HCT116 (cell line): ENCODE measurements at regions not wholly inside any gene's neighbourhood (a gene's known extent, or its start where the extent isn't known, plus 50 kb on each side); places are given as distances from the start of the nearest gene placed in this dataset.

Source experiments
- ATAC-seq: fragments of 200-7000 bp; cut with Tn5 transposase; 2 replicates; pipeline ENCODE4 v1.9.1; 2020; ENCODE audit warnings: mild to moderate bottlenecking, moderate library complexity
- BruUV-seq: library from RNA; stranded (reverse); fragments of 400-500 nt; replicated peaks from 2 replicates; lab custom pipeline; 2021; lab: Mats Ljungman, UMichigan
- CTCF ChIA-PET: fragments of 300-600 bp; sonication (Branson Sonifier 250); formaldehyde crosslinking; loops from one replicate; lab custom pipeline; 2021; ENCODE audit warnings: antibody characterized with exemption; lab: Charles Lee
- POLR2A ChIA-PET: fragments of 300-600, 350-600 bp; sonication (Branson Sonifier 250); formaldehyde crosslinking; loops from one replicate; lab custom pipeline; 2021; ENCODE audit warnings: antibody characterized with exemption; lab: Charles Lee
- RAD21 ChIA-PET, 2 experiments: fragments of 300-600 bp; sonication (Branson Sonifier 250); formaldehyde crosslinking; loops; one replicate each; lab custom pipeline; 2023; ENCODE audit warnings: low total read pairs in 2 of 2; ENCODE audit not compliant: uncharacterized antibody in 2 of 2, unreplicated experiment in 2 of 2, low non-redundant PET in 1 of 2; lab: Charles Lee
- DNase-seq: peaks from one replicate; pipeline ENCODE4 v3.0.0-alpha.2; 2010; ENCODE audit warnings: low read depth, low spot score
- H2AFZ ChIP-seq: fragments of 200-600 bp; shearing (Covaris generic), sonication (generic); 2 replicates; pipeline ENCODE4 v1.6.1; 2017; ENCODE audit warnings: low read depth, mixed run types, mixed read lengths, antibody characterized with exemption, low read length; ENCODE audit not compliant: poor library complexity, severe bottlenecking
- H3K27ac ChIP-seq: 2 replicates; pipeline ENCODE4 v1.5.1; 2012; ENCODE audit warnings: low read depth, low read length
- H3K27me3 ChIP-seq: fragments of 200-600 bp; sonication (generic); 2 replicates; pipeline ENCODE4 v1.6.1; 2016; ENCODE audit warnings: mixed run types, low read length, mixed read lengths; ENCODE audit not compliant: insufficient read depth
- H3K36me3 ChIP-seq, 2 experiments: fragments of 200-500 bp in 1 of 2; fragments of 200-600 bp in 1 of 2; sonication (Bioruptor generic) in 1 of 2; sonication (generic) in 1 of 2; 2 replicates each; pipeline versions ENCODE4 v1.5.1 to v1.6.1; 2014 to 2016; ENCODE audit warnings: low read length in 2 of 2, inconsistent platforms in 1 of 2, mixed read lengths in 1 of 2, mixed run types in 1 of 2; ENCODE audit not compliant: insufficient read depth in 2 of 2, control insufficient read depth in 1 of 2
- H3K4me1 ChIP-seq, 2 experiments: fragments of 200-600 bp in 1 of 2; sonication (generic) in 1 of 2; 2 replicates each; pipeline versions ENCODE4 v1.5.1 to v1.6.1; 2012 to 2017; ENCODE audit warnings: low read length in 2 of 2, inconsistent platforms in 1 of 2, mild to moderate bottlenecking in 1 of 2, mixed read lengths in 1 of 2, mixed run types in 1 of 2, moderate library complexity in 1 of 2; ENCODE audit not compliant: insufficient read depth in 2 of 2, control insufficient read depth in 1 of 2
- H3K4me2 ChIP-seq: fragments of 200-600 bp; sonication (generic); 2 replicates; pipeline ENCODE4 v1.6.1; 2017; ENCODE audit warnings: mixed run types, low read length, mixed read lengths
- H3K4me3 ChIP-seq, 2 experiments: fragments of 200-600 bp in 1 of 2; sonication (generic) in 1 of 2; replicated peaks in 1 of 2; 2 replicates each; pipeline ENCODE4 v1.5.1; 2011 to 2016; ENCODE audit warnings: low read length in 2 of 2, control low read depth in 1 of 2, low read depth in 1 of 2, mild to moderate bottlenecking in 1 of 2, mixed read lengths in 1 of 2, mixed run types in 1 of 2
- H3K79me2 ChIP-seq: fragments of 200-600 bp; sonication (generic); 2 replicates; pipeline ENCODE4 v1.6.1; 2017; ENCODE audit warnings: mild to moderate bottlenecking, mixed run types, low read length, moderate library complexity, mixed read lengths; ENCODE audit not compliant: insufficient read depth
- H3K9ac ChIP-seq: fragments of 200-600 bp; sonication (generic); 2 replicates; pipeline ENCODE4 v1.6.1; 2016; ENCODE audit warnings: low read length, mixed read lengths
- H3K9me2 ChIP-seq: fragments of 200-600 bp; sonication (generic), shearing (Covaris generic); 2 replicates; pipeline ENCODE4 v1.6.1; 2017; ENCODE audit warnings: mixed run types, mild to moderate bottlenecking, moderate library complexity; ENCODE audit not compliant: insufficient read depth
- H3K9me3 ChIP-seq, 2 experiments: fragments of 200-500 bp in 1 of 2; fragments of 200-600 bp in 1 of 2; sonication (Bioruptor generic) in 1 of 2; sonication (generic) in 1 of 2; 2 replicates each; pipeline ENCODE4 v1.6.1; 2014 to 2017; ENCODE audit warnings: low read length in 2 of 2, mixed read lengths in 2 of 2, inconsistent platforms in 1 of 2, low read depth in 1 of 2, mild to moderate bottlenecking in 1 of 2, mixed run types in 1 of 2, moderate library complexity in 1 of 2; ENCODE audit not compliant: control insufficient read depth in 1 of 2, insufficient read depth in 1 of 2
- H4K20me1 ChIP-seq: fragments of 200-600 bp; sonication (generic), shearing (Covaris generic); 2 replicates; pipeline ENCODE4 v1.6.1; 2017; ENCODE audit warnings: mixed run types, mild to moderate bottlenecking, moderate library complexity; ENCODE audit not compliant: insufficient read depth
- CEBPB ChIP-seq: IDR thresholded peaks from 2 replicates; pipeline ENCODE4 v1.6.1; 2012; ENCODE audit warnings: low read depth
- EGR1 ChIP-seq: IDR thresholded peaks from 2 replicates; pipeline ENCODE4 v1.6.1; 2012; ENCODE audit warnings: low read depth
- ELF1 ChIP-seq: IDR thresholded peaks from 2 replicates; pipeline ENCODE4 v1.6.1; 2012; ENCODE audit warnings: low read depth, borderline replicate concordance
- EZH2 ChIP-seq: fragments of 200-600 bp; sonication (generic); IDR thresholded peaks from 2 replicates; pipeline ENCODE4 v1.6.1; 2017; ENCODE audit warnings: antibody characterized with exemption, mixed run types
- EZH2phosphoT487 ChIP-seq: fragments of 200-600 bp; IDR thresholded peaks from 2 replicates; pipeline ENCODE4 v1.6.1; 2018; ENCODE audit warnings: antibody characterized with exemption, borderline replicate concordance
- FOSL1 ChIP-seq: IDR thresholded peaks from 2 replicates; pipeline ENCODE4 v1.6.1; 2012; ENCODE audit warnings: low read depth
- MAX ChIP-seq: IDR thresholded peaks from 2 replicates; pipeline ENCODE4 v1.6.1; 2012
- POLR2AphosphoS5 ChIP-seq: IDR thresholded peaks from 2 replicates; pipeline ENCODE4 v1.6.1; 2011; ENCODE audit warnings: mild to moderate bottlenecking, low read depth, low read length, moderate library complexity
- RAD21 ChIP-seq: IDR thresholded peaks from 2 replicates; pipeline ENCODE4 v1.6.1; 2012; ENCODE audit warnings: low read depth, mild to moderate bottlenecking
- SIN3A ChIP-seq: IDR thresholded peaks from 2 replicates; pipeline ENCODE4 v1.6.1; 2012; ENCODE audit warnings: low read depth
- SRF ChIP-seq: IDR thresholded peaks from 2 replicates; pipeline ENCODE4 v1.6.1; 2012; ENCODE audit warnings: low read depth
- TCF7L2 ChIP-seq: IDR thresholded peaks from 2 replicates; pipeline ENCODE4 v1.7.0; 2011; ENCODE audit warnings: borderline replicate concordance, inconsistent platforms; ENCODE audit not compliant: insufficient read depth, insufficient read length; ENCODE audit errors: extremely low read depth
- YY1 ChIP-seq: IDR thresholded peaks from 2 replicates; pipeline ENCODE4 v1.6.1; 2011; ENCODE audit warnings: low read length, low read depth, moderate library complexity, mild to moderate bottlenecking; ENCODE audit not compliant: insufficient replicate concordance; ENCODE audit errors: extremely low read depth
- ZBTB33 ChIP-seq: IDR thresholded peaks from 2 replicates; pipeline ENCODE4 v1.6.1; 2011; ENCODE audit warnings: mild to moderate bottlenecking, low read length, moderate library complexity; ENCODE audit not compliant: insufficient replicate concordance; ENCODE audit errors: extremely low read depth
- ZFX ChIP-seq: fragments of 450-650 bp; IDR thresholded peaks from 2 replicates; pipeline ENCODE4 v1.6.1; 2017
- intact Hi-C: fragments of 100-400 bp; cut with micrococcal nuclease; formaldehyde crosslinking; loops from 2 replicates; pipeline ENCODE4 v1.10.0; 2022
- TF ChIP-seq, protein P1 (sequence below): IDR thresholded peaks from 2 replicates; pipeline ENCODE4 v1.6.1; 2012
- TF ChIP-seq, protein P2 (sequence below), 3 experiments: fragments of 200-600 bp in 1 of 3; sonication (generic) in 1 of 3; IDR thresholded peaks in 2 of 3; conservative IDR thresholded peaks in 1 of 3; 2 replicates each; pipeline ENCODE4 v1.5.1; 2012 to 2017; ENCODE audit warnings: low read depth in 2 of 3, low read length in 2 of 3, antibody characterized with exemption in 1 of 3, borderline replicate concordance in 1 of 3, control low read depth in 1 of 3, mild to moderate bottlenecking in 1 of 3, mixed read lengths in 1 of 3, mixed run types in 1 of 3, moderate library complexity in 1 of 3; ENCODE audit not compliant: insufficient read depth in 1 of 3
- TF ChIP-seq, protein P3 (sequence below): IDR thresholded peaks from 2 replicates; pipeline ENCODE4 v1.6.1; 2012; ENCODE audit warnings: low read depth

- ChIA-PET CTCF (no interaction called here), RAD21 (no interaction called here), POLR2A (no interaction called here)
- no peaks in the 10 kb centered on the region for H3K4me1 ChIP-seq
- BruUV-seq = no TSS peak
- no peaks in the 10 kb centered on the region for H3K9me2 ChIP-seq
- H3K79me2 ChIP-seq = no peaks in the 10 kb centered on the region
- no peaks in the 10 kb centered on the region for H4K20me1 ChIP-seq
- no peak overlapping the region for H3K27ac ChIP-seq
- H3K4me2 ChIP-seq = no peak overlapping the region
- TF ChIP-seq TCF7L2 (no peak), ZBTB33 (no peak), SRF (no peak), FOSL1 (no peak), MAX (no peak), RAD21 (no peak), SIN3A (no peak), EZH2 (no peak), YY1 (no peak), ZFX (no peak), CEBPB (no peak), EGR1 (no peak), EZH2phosphoT487 (no peak), POLR2AphosphoS5 (no peak), ELF1 (no peak)
- TF ChIP-seq, protein P1, sequence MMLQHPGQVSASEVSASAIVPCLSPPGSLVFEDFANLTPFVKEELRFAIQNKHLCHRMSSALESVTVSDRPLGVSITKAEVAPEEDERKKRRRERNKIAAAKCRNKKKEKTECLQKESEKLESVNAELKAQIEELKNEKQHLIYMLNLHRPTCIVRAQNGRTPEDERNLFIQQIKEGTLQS = no peak
- TF ChIP-seq, protein P2, sequence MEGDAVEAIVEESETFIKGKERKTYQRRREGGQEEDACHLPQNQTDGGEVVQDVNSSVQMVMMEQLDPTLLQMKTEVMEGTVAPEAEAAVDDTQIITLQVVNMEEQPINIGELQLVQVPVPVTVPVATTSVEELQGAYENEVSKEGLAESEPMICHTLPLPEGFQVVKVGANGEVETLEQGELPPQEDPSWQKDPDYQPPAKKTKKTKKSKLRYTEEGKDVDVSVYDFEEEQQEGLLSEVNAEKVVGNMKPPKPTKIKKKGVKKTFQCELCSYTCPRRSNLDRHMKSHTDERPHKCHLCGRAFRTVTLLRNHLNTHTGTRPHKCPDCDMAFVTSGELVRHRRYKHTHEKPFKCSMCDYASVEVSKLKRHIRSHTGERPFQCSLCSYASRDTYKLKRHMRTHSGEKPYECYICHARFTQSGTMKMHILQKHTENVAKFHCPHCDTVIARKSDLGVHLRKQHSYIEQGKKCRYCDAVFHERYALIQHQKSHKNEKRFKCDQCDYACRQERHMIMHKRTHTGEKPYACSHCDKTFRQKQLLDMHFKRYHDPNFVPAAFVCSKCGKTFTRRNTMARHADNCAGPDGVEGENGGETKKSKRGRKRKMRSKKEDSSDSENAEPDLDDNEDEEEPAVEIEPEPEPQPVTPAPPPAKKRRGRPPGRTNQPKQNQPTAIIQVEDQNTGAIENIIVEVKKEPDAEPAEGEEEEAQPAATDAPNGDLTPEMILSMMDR (IDR thresholded peaks at IDR 0.05 in 2 of 3, conservative IDR thresholded peaks at IDR 0.05 in 1 of 3; ENCODE audit: borderline replicate concordance in 1 of 3, insufficient read depth in 1 of 3, low read depth in 2 of 3, low read length in 2 of 3) = no peak
- TF ChIP-seq, protein P3, sequence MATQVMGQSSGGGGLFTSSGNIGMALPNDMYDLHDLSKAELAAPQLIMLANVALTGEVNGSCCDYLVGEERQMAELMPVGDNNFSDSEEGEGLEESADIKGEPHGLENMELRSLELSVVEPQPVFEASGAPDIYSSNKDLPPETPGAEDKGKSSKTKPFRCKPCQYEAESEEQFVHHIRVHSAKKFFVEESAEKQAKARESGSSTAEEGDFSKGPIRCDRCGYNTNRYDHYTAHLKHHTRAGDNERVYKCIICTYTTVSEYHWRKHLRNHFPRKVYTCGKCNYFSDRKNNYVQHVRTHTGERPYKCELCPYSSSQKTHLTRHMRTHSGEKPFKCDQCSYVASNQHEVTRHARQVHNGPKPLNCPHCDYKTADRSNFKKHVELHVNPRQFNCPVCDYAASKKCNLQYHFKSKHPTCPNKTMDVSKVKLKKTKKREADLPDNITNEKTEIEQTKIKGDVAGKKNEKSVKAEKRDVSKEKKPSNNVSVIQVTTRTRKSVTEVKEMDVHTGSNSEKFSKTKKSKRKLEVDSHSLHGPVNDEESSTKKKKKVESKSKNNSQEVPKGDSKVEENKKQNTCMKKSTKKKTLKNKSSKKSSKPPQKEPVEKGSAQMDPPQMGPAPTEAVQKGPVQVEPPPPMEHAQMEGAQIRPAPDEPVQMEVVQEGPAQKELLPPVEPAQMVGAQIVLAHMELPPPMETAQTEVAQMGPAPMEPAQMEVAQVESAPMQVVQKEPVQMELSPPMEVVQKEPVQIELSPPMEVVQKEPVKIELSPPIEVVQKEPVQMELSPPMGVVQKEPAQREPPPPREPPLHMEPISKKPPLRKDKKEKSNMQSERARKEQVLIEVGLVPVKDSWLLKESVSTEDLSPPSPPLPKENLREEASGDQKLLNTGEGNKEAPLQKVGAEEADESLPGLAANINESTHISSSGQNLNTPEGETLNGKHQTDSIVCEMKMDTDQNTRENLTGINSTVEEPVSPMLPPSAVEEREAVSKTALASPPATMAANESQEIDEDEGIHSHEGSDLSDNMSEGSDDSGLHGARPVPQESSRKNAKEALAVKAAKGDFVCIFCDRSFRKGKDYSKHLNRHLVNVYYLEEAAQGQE = no peak
- H3K36me3 ChIP-seq = no peaks in the 10 kb centered on the region
- intact Hi-C loops = no loop called here
- no peak overlapping the region for H3K9ac ChIP-seq
- DNase-seq = no peak
- no peak overlapping the region for H3K4me3 ChIP-seq
- no peaks in the 10 kb centered on the region for H3K27me3 ChIP-seq
- no peak overlapping the region for H2AFZ ChIP-seq
- H3K9me3 ChIP-seq = no peaks in the 10 kb centered on the region; a peak in 1 of 4 replicates
- no peak for ATAC-seq
Observed at GRCh38 chr5:162242416-162242815, 174.8 kb downstream of the GABRG2 start.
